OCI-LY7 (cell line): ENCODE measurements at regions not wholly inside any gene's neighbourhood (a gene's known extent, or its start where the extent isn't known, plus 50 kb on each side); places are given as distances from the start of the nearest gene placed in this dataset.
"Not testable (repeated sequence)": the region's sequence is repeated elsewhere in the genome, so short reads cannot be mapped to it uniquely, and the experiment has no call there.

Source experiments
- CTCF ChIP-seq: fragments of 200-600 bp; sonication (generic); conservative IDR thresholded peaks from 2 replicates; pipeline ENCODE4 v1.5.1; 2014; ENCODE audit warnings: mild to moderate bottlenecking, antibody characterized with exemption, low read length, moderate library complexity, mixed read lengths
- EZH2phosphoT487 ChIP-seq: fragments of 200-600 bp; sonication (generic); IDR thresholded peaks from 2 replicates; pipeline ENCODE4 v1.6.1; 2018; ENCODE audit warnings: low read depth, borderline replicate concordance, mild to moderate bottlenecking, mixed run types, antibody characterized with exemption, low read length, moderate library complexity, mixed read lengths

GRCh38 chr5:16276859-16277258 is 97.3 kb upstream of the MARCHF11 start:
- TF ChIP-seq CTCF, EZH2phosphoT487: not testable (repeated sequence)
